ENCODE measurements at regions not wholly inside any gene's neighbourhood (a gene's known extent, or its start where the extent isn't known, plus 50 kb on each side); places are given as distances from the start of the nearest gene placed in this dataset.
"Not testable (repeated sequence)": the region's sequence is repeated elsewhere in the genome, so short reads cannot be mapped to it uniquely, and the experiment has no call there.

- DNase-seq = no peak
Observed at GRCh38 chr7:17396692-17397091, 98.2 kb downstream of the AHR start.

GRCh38 chr7:17401791-17402627 lies 103.6 kb downstream of the AHR start:
- no peak for DNase-seq

- DNase-seq = no peak
Observed at GRCh38 chr7:17402628-17403278, 104.3 kb downstream of the AHR start.

- DNase-seq = no peak
Observed at GRCh38 chr7:17404006-17404405, 105.6 kb downstream of the AHR start.

GRCh38 chr7:17405786-17406185 lies 107.3 kb downstream of the AHR start:
- no peak for DNase-seq

GRCh38 chr7:17406738-17407137 lies 108.3 kb downstream of the AHR start:
- DNase-seq = no peak

GRCh38 chr7:17407229-17407628 lies 108.8 kb downstream of the AHR start:
- DNase-seq = no peak

GRCh38 chr7:17408245-17408903 lies 109.9 kb downstream of the AHR start:
- DNase-seq = no peak

- DNase-seq = no peak
Observed at GRCh38 chr7:17408904-17409290, 110.4 kb downstream of the AHR start.

- no peak for DNase-seq
Observed at GRCh38 chr7:17411922-17412321, 113.5 kb downstream of the AHR start.

- no peak for DNase-seq
Observed at GRCh38 chr7:17412883-17413282, 114.4 kb downstream of the AHR start.

GRCh38 chr7:17415955-17416354 lies 117.5 kb downstream of the AHR start:
- DNase-seq = no peak

GRCh38 chr7:17420308-17421015 lies 122.0 kb downstream of the AHR start:
- DNase-seq = not testable (repeated sequence)

- DNase-seq = no peak
Observed at GRCh38 chr7:17421941-17422340, 123.5 kb downstream of the AHR start.

GRCh38 chr7:17422966-17423365 lies 124.5 kb downstream of the AHR start:
- DNase-seq = no peak

GRCh38 chr7:17427924-17428323 lies 129.5 kb downstream of the AHR start:
- DNase-seq = no peak

GRCh38 chr7:17429579-17429978 lies 131.1 kb downstream of the AHR start:
- DNase-seq = no peak

GRCh38 chr7:17432793-17433192 lies 134.3 kb downstream of the AHR start:
- DNase-seq = no peak

- no peak for DNase-seq
Observed at GRCh38 chr7:17434191-17434590, 135.7 kb downstream of the AHR start.

- no peak for DNase-seq
Observed at GRCh38 chr7:17434841-17435692, 136.6 kb downstream of the AHR start.

- no peak for DNase-seq
Observed at GRCh38 chr7:17436126-17436525, 137.7 kb downstream of the AHR start.

- no peak for DNase-seq
Observed at GRCh38 chr7:17437586-17437985, 139.1 kb downstream of the AHR start.
